Activated naive CD8-positive, alpha-beta T cell treated with anti-CD3 and anti-CD28 coated beads, Interleukin-2, amount 10 ng/mL, durations not matched to agents 7 days and 5 days (primary cell): ENCODE measurements at regions not wholly inside any gene's neighbourhood (a gene's known extent, or its start where the extent isn't known, plus 50 kb on each side); places are given as distances from the start of the nearest gene placed in this dataset.

Experiments used
- ATAC-seq: fragments of 150-1000 bp; cut with Tn5 transposase; one replicate; pipeline ENCODE4 v1.10.0; 2021; ENCODE audit warnings: low read depth, moderate library complexity
- POLR2A ChIA-PET: fragments of 350-600 bp; sonication (Branson Sonifier 250); formaldehyde crosslinking; loops from one replicate; lab custom pipeline; 2021; ENCODE audit warnings: antibody characterized with exemption; lab: Charles Lee
- DNase-seq: peaks from one replicate; pipeline ENCODE4 v3.0.0; 2021
- H3K27ac Mint-ChIP-seq: one replicate; pipeline ENCODE4 v1.8.0; 2022; ENCODE audit warnings: mild to moderate bottlenecking, mixed read lengths
- H3K27me3 Mint-ChIP-seq: one replicate; pipeline ENCODE4 v1.8.0; 2022; ENCODE audit warnings: mild to moderate bottlenecking, moderate library complexity, mixed read lengths
- H3K36me3 Mint-ChIP-seq: one replicate; pipeline ENCODE4 v1.8.0; 2021; ENCODE audit warnings: mild to moderate bottlenecking, mixed read lengths
- H3K4me1 Mint-ChIP-seq: one replicate; pipeline ENCODE4 v1.8.0; 2021; ENCODE audit warnings: mixed read lengths
- H3K4me3 Mint-ChIP-seq: one replicate; pipeline ENCODE4 v1.8.0; 2022; ENCODE audit warnings: mild to moderate bottlenecking, moderate library complexity, mixed read lengths
- H3K9me3 Mint-ChIP-seq: one replicate; pipeline ENCODE4 v1.8.0; 2021; ENCODE audit warnings: mixed read lengths

DNA sequence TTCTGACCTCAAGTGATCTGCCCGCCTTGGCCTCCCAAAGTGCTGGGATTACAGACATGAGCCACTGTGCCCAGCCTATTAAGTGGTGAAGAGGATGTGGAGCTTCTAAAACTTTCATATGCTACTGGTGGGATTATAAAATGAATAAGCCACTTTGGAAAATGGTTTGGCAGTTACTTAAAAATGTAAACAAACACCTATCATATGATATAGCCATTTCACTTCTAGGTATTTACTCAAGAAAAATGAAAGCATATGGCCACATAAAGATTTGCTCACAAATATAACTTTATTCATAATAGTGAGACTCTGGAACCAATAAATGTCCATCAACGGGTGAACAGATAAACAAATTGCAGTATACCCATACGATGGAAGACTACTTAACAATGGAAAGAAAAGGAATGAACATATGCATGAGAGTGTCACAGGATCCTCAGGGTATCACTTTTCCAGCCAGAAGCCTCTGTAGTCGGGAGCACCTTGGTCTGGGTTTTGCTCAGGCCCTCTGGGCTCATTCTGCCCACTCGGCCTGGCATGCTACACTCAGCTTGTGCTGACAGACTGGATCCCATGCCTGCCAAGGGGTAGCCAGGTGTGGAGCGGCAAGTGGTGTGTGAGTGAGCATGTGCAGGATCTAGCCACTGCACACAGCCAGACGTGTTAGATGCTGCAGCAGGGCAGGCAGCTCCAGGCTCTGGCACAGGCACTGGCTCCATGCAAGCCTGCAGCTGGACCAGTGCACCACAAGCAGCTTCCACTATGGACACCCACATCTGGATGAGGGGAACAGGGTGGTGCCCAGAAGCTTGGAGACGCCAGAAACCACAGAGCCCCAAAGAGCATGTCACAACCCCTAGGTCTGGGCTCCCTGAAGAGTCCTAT lies 213.2 kb upstream of the DIO3 start:
- Mint-ChIP-seq H3K36me3 (no peaks in the 10 kb centered on the region), H3K27ac (no peak overlapping the region), H3K4me1 (no peaks in the 10 kb centered on the region), H3K4me3 (no peak overlapping the region), H3K27me3 (peaks cover 23% of the 10 kb centered on the region), H3K9me3 (peaks cover 5% of the 10 kb centered on the region)
- POLR2A ChIA-PET, result no interaction called here
- DNase-seq, result no peak
- no peak for ATAC-seq

DNA sequence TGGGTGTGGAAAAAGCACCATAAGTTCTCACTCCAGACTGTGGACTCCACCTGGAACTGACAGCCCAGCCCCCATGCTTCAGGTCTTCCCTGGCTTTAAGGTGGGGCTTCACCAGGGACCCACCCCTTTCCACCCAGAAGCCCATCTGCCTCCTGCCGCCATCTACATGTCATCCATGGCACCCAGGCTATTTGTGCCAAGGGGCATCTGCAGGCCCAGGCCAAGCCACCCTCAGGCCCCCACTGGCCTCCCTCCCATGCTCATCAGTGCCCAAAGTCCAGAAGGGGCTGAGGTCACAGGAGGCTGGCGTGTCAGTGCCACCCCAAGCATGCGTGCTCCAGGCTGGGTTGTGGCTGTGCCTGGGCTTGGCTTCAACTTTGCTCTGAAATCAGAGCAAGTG lies 212.2 kb upstream of the DIO3 start:
- H3K36me3 Mint-ChIP-seq, result no peaks in the 10 kb centered on the region
- no peak for DNase-seq

DNA sequence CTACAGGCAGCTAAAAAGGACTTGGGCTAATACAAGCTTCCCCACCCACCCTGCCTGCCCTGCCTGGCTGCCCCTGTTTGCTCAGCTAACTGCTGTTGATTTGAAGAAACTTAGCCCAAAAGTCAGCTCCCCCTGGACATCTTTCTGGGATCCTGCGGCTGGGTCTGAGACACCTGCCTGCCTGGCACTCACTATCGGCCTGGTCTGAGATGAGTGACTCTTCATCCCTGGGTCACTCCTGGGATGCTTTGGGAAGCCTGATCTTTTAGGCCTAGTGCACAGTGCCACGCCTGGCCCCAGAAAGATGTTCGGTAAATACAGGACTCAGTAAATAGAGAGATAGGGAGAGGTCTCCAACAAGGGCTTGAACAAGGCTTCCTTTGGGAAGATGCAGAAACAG lies 211.3 kb upstream of the DIO3 start:
- DNase-seq (no peak), ATAC-seq (no peak)
- no peak overlapping the region for H3K27ac Mint-ChIP-seq
- H3K4me3 Mint-ChIP-seq, result no peak overlapping the region
- H3K4me1 Mint-ChIP-seq, result no peaks in the 10 kb centered on the region
- POLR2A ChIA-PET, result no interaction called here
- peaks cover 9% of the 10 kb centered on the region for H3K27me3 Mint-ChIP-seq
- H3K36me3 Mint-ChIP-seq, result no peaks in the 10 kb centered on the region
- peaks cover 9% of the 10 kb centered on the region for H3K9me3 Mint-ChIP-seq

More for the DNA sequence above, 212.2 kb upstream of the DIO3 start:
- Mint-ChIP-seq H3K9me3 (peaks cover 7% of the 10 kb centered on the region), H3K27me3 (peaks cover 16% of the 10 kb centered on the region), H3K4me1 (no peaks in the 10 kb centered on the region), H3K4me3 (no peak overlapping the region), H3K27ac (no peak overlapping the region)
- POLR2A ChIA-PET, result no interaction called here
- no peak for ATAC-seq

DNA sequence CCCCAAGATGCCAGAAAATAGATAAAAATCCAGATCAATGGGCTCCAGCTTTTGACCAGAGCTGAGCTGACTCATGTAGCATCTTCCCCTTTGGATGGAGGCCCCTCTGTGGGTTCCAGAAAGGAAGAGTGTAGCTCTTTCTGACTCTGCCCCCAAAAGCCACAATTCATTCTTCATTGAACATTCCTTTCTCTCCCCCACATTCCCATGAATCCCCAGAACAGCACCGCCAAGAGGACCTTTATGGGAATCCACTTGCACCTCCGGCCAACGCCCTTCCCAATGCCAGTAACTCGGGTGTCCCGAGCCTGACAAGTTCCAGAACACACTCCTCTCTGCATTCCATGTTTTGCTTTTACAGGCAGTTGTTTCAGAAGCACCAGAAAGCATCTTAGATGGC lies 210.6 kb upstream of the DIO3 start:
- no peaks in the 10 kb centered on the region for H3K36me3 Mint-ChIP-seq
- peaks cover 10% of the 10 kb centered on the region for H3K9me3 Mint-ChIP-seq
- DNase-seq (no peak), ATAC-seq (no peak)
- peaks cover 7% of the 10 kb centered on the region for H3K27me3 Mint-ChIP-seq
- H3K27ac Mint-ChIP-seq, result no peak overlapping the region
- POLR2A ChIA-PET, result no interaction called here
- no peak overlapping the region for H3K4me3 Mint-ChIP-seq
- H3K4me1 Mint-ChIP-seq, result no peaks in the 10 kb centered on the region

DNA sequence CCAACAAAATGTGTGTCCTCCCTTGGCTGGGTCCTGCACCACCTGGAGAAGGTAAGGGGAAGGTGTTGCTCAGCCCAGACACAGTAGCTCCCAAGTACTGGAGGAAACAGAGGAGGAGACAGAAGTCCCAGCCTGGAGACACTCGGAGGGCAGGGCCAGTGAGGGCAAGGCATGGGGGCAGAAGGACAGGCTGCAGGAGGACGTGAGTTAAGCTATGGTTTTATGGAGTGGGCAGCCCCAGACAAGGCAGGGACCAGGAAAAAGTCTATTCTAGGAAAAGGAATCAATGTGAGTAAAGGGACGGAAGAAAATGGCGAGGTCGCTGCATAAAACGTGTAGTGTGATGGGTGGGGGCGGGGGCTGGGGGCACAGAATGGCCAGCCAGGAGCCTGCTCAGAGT lies 210.1 kb upstream of the DIO3 start:
- DNase-seq (no peak), ATAC-seq (no peak)
- peaks cover 10% of the 10 kb centered on the region for H3K9me3 Mint-ChIP-seq
- H3K36me3 Mint-ChIP-seq, result no peaks in the 10 kb centered on the region
- peaks cover 7% of the 10 kb centered on the region for H3K27me3 Mint-ChIP-seq
- no peaks in the 10 kb centered on the region for H3K4me1 Mint-ChIP-seq
- POLR2A ChIA-PET, result no interaction called here
- H3K4me3 Mint-ChIP-seq, result no peak overlapping the region
- H3K27ac Mint-ChIP-seq, result no peak overlapping the region

DNA sequence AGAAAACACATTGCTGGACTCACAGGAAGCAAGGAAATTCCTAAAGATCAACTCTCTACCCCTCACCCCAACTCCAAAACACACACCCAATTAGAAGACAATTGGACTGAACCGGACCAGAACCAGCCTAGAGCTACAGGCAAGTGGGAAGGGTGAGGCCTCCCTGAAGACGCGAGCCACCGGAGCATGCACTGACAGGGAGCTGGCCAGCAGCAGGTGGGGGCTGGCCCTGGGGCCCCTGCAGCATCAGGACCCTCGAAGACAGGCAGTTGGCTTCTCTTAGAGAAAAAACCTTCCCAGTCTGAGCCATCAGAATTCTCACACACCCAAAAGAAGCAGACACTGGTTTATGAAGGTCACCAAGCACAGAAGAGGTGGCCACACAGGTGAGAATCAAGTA lies 209.5 kb upstream of the DIO3 start:
- DNase-seq, result no peak
- Mint-ChIP-seq H3K9me3 (peaks cover 10% of the 10 kb centered on the region), H3K4me1 (no peaks in the 10 kb centered on the region), H3K27ac (no peak overlapping the region), H3K36me3 (no peaks in the 10 kb centered on the region), H3K4me3 (no peak overlapping the region), H3K27me3 (peaks cover 5% of the 10 kb centered on the region)
- POLR2A ChIA-PET, result no interaction called here
- ATAC-seq, result no peak

DNA sequence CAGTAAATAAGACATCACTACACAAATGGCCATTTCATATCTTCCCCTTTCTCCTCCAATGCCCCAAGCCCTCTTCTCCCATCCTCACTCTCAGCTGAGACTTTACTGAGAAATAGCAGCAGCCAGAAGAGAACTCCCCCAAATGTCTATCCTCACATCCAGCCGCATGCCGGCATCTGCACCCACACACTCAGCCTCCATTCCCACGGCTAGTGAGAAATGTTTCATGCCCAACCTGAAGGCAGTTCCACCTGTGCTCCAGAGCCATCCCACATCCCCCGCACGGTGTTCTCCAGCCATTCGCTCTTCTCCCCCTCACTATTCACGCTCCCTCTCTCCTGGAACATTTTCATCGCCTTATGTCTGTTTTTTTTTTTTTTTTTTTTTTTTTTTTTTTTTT lies 208.7 kb upstream of the DIO3 start:
- Mint-ChIP-seq H3K9me3 (peaks cover 10% of the 10 kb centered on the region), H3K4me1 (no peaks in the 10 kb centered on the region), H3K4me3 (no peak overlapping the region), H3K27ac (no peak overlapping the region), H3K27me3 (peaks cover 2% of the 10 kb centered on the region), H3K36me3 (no peaks in the 10 kb centered on the region)
- POLR2A ChIA-PET, result no interaction called here
- no peak for ATAC-seq
- DNase-seq, result no peak

DNA sequence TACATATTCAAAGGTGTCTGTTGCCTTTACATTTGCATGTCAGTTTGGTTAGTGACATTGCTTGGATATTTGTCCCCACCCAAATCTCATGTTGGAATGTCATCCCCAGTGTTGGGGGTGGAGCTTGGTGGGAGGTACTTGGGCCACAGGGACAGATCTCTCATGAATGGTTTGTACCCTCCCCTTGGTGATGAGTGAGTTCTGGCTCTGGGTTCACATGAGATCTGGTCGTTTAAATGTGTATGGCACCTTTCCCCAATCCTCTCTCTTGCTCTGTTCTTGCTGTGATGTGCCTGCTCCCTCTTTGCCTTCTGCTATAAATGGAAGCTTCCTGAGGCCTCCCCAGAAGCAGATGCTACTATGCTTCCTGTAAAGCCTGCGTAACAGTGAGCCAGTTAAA lies 207.9 kb upstream of the DIO3 start:
- ATAC-seq (no peak), DNase-seq (no peak)
- Mint-ChIP-seq H3K4me1 (no peaks in the 10 kb centered on the region), H3K36me3 (no peaks in the 10 kb centered on the region), H3K27ac (no peak overlapping the region), H3K9me3 (peaks cover 7% of the 10 kb centered on the region), H3K4me3 (no peak overlapping the region), H3K27me3 (peaks cover 2% of the 10 kb centered on the region)
- POLR2A ChIA-PET, result no interaction called here

DNA sequence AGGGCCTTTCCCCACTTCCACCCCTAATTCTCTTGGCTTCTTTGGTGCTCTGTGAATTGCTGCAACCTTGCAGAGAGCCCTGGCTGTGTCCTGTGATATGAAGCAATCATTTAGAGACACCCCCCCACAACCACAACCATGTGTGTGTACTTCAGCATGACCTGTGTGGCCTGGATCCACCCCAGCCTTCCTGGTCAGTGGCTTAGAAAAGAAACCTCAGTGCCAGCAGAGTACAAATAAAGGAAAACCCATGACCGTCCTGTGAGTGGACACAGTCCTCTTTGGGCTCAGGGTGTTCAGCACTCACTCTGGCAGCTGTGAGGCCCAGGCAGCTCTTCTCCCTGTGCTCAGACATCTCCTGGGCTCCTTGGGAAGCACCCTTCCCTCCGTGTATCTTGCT lies 206.6 kb upstream of the DIO3 start:
- peaks cover 1% of the 10 kb centered on the region for H3K4me1 Mint-ChIP-seq
- H3K4me3 Mint-ChIP-seq, result no peak overlapping the region
- no peak overlapping the region for H3K27ac Mint-ChIP-seq

DNA sequence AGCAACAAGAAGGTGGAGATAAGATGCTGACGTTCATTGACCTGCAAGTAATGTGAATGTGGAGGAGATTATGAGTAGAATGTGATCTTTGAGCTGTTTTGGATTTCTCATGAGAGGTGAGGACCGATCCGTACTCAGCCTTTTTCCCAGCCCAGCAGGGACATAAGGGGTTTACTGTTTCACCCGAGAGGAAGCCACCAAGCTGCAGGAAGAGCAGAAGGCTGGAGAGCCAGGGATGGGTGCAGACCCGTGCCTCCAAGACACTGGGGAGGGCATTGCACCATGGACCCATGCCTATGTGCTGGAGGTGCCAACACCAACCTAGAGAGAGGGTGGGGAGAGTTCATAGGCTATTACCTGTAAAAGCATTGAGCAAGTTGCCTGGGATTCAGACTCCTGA lies 206.0 kb upstream of the DIO3 start:
- Mint-ChIP-seq H3K9me3 (peaks cover 4% of the 10 kb centered on the region), H3K27me3 (peaks cover 12% of the 10 kb centered on the region), H3K4me3 (no peak overlapping the region), H3K27ac (no peak overlapping the region), H3K4me1 (peaks cover 1% of the 10 kb centered on the region), H3K36me3 (no peaks in the 10 kb centered on the region)
- POLR2A ChIA-PET, result no interaction called here
- ATAC-seq (no peak), DNase-seq (no peak)

More for the DNA sequence above, 206.6 kb upstream of the DIO3 start:
- peaks cover 12% of the 10 kb centered on the region for H3K27me3 Mint-ChIP-seq
- H3K9me3 Mint-ChIP-seq, result peaks cover 7% of the 10 kb centered on the region
- H3K36me3 Mint-ChIP-seq, result no peaks in the 10 kb centered on the region
- no peak for DNase-seq
- POLR2A ChIA-PET, result no interaction called here
- no peak for ATAC-seq

DNA sequence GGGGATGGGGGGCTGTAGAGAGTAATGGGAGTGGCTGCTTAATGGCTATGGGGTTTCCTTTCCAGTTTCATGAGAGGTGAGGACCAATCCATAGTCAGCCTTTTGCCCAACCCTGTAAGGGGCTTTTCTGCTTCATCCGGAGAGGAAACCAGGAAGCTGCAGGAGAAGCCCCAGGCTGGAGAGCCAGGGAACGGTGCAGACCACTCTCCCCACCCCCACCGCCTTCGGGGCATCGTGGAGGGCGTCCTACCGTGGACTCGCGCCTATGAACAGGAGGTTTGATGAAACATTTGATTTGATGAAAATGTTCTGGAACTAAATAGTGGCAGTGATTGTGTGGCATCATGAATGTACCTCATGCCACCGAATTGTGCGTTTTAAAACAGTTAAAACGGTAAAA lies 204.3 kb upstream of the DIO3 start:
- no peak for ATAC-seq
- Mint-ChIP-seq H3K36me3 (no peaks in the 10 kb centered on the region), H3K27ac (no peak overlapping the region), H3K27me3 (peaks cover 12% of the 10 kb centered on the region), H3K4me1 (peaks cover 1% of the 10 kb centered on the region), H3K9me3 (peaks cover 4% of the 10 kb centered on the region), H3K4me3 (no peak overlapping the region)
- POLR2A ChIA-PET, result no interaction called here
- no peak for DNase-seq

DNA sequence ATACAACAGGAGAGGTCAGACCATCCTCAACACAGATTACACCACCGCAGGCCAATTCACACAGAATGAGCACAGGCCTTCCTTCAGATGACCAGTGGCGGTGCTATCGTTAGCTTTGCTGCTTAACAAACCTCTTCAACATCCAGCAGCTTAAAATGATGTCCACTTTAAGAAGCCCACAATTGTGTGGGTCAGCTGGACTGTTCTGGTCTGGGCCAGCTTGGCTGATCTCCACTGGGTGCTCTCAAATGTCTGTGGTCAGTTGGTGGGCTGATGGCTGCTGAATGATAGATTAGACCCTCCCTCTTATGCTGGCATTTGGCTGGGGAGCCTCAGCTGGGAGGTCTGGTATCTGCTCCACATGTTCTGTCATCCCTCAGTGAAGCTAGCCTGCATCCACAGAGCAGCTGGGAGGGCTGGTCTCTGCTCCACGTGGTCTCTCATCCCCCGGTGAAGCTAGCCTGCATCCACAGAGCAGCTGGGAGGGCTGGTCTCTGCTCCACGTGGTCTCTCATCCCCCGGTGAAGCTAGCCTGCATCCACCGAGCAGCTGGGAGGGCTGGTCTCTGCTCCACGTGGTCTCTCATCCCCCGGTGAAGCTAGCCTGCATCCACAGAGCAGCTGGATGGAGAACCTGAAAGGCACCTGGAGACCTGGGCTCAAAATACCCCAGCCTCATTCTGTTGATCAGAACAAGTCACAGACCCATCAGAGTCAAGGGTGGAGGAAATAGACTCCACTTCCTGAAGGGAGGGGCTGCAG lies 203.6 kb upstream of the DIO3 start:
- Mint-ChIP-seq H3K27ac (no peak overlapping the region), H3K4me1 (peaks cover 1% of the 10 kb centered on the region), H3K27me3 (peaks cover 13% of the 10 kb centered on the region), H3K4me3 (no peak overlapping the region), H3K36me3 (no peaks in the 10 kb centered on the region), H3K9me3 (peaks cover 4% of the 10 kb centered on the region)
- POLR2A ChIA-PET, result no interaction called here
- no peak for DNase-seq
- no peak for ATAC-seq

DNA sequence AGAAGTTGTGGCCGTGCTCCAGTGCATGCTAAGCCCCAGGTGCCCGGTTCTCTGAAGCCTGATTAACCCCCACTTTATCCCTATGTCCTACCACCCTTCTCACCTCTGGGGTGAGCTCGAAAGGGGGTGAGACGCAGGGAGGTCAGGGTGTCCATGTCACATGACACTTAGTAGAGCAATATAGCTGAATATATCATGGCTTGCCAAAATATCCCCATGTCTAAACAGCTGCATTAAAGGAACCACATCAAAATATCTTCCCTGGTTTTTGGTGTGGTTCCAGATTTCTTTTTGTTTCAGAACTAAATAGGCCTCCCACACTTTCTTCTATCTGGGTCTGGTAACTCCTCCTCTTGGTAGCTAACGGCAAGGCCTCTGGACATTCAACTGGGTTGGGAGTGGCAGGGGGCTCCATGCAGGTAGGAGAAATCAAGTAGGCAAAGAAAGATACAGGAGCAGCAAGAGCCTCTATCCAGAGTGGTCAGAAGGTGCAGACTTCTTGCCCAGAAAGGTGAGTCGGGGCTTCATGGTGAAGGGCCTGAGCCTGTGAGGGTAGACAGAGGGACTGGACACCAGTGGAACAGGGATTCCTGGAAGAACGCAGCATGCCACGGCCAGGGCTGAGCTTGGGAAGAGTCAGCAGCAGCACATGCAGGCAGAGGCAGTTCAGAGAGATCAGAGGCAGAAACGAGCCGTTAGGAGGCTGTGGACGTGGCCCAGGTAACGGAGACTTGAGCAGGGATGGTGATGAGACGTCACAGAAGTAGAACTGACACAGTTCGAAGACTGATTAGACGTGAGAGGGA lies 202.8 kb upstream of the DIO3 start:
- ATAC-seq (no peak), DNase-seq (no peak)
- Mint-ChIP-seq H3K9me3 (peaks cover 4% of the 10 kb centered on the region), H3K27me3 (peaks cover 13% of the 10 kb centered on the region), H3K4me3 (no peak overlapping the region), H3K27ac (no peak overlapping the region), H3K4me1 (peaks cover 1% of the 10 kb centered on the region), H3K36me3 (no peaks in the 10 kb centered on the region)
- POLR2A ChIA-PET, result no interaction called here
